Mucosa of stomach (tissue), 1 donor: ENCODE measurements at regions not wholly inside any gene's neighbourhood (a gene's known extent, or its start where the extent isn't known, plus 50 kb on each side); places are given as distances from the start of the nearest gene placed in this dataset.
"Not testable (repeated sequence)": the region's sequence is repeated elsewhere in the genome, so short reads cannot be mapped to it uniquely, and the experiment has no call there.

ENCODE experiments used
- H3K27me3 ChIP-seq: one replicate; pipeline ENCODE4 v1.7.0; 2013; ENCODE audit warnings: mild to moderate bottlenecking, low read length; ENCODE audit not compliant: control insufficient read depth, insufficient read depth
- H3K36me3 ChIP-seq: one replicate; pipeline ENCODE4 v1.7.0; 2013; ENCODE audit warnings: low read length; ENCODE audit not compliant: control insufficient read depth, insufficient read depth
- H3K4me1 ChIP-seq: one replicate; pipeline ENCODE4 v1.7.0; 2013; ENCODE audit warnings: mild to moderate bottlenecking, low read length; ENCODE audit not compliant: control insufficient read depth, insufficient read depth
- H3K4me3 ChIP-seq: one replicate; pipeline ENCODE4 v1.7.0; 2013; ENCODE audit warnings: low read length
- H3K9ac ChIP-seq: one replicate; pipeline ENCODE4 v1.7.0; 2013; ENCODE audit warnings: mild to moderate bottlenecking, low read length, moderate library complexity
- H3K9me3 ChIP-seq: one replicate; pipeline ENCODE4 v1.7.0; 2013; ENCODE audit warnings: mild to moderate bottlenecking, low read length, moderate library complexity; ENCODE audit not compliant: control insufficient read depth
- donor health status: Pancreatic carcinoma.

GRCh38 chr16:85527767-85528297, 85.3 kb upstream of the GSE1 start:
- no peaks in the 10 kb centered on the region for H3K36me3 ChIP-seq
- H3K9ac ChIP-seq, result no peak overlapping the region
- peaks cover 24% of the 10 kb centered on the region for H3K4me1 ChIP-seq
- H3K4me3 ChIP-seq, result no peak overlapping the region
- no peaks in the 10 kb centered on the region for H3K9me3 ChIP-seq
- no peaks in the 10 kb centered on the region for H3K27me3 ChIP-seq

GRCh38 chr16:85528528-85529387, 84.4 kb upstream of the GSE1 start:
- Histone ChIP-seq H3K9me3 (no peaks in the 10 kb centered on the region), H3K4me3 (no peak overlapping the region), H3K4me1 (peaks cover 15% of the 10 kb centered on the region), H3K27me3 (no peaks in the 10 kb centered on the region), H3K36me3 (no peaks in the 10 kb centered on the region), H3K9ac (no peak overlapping the region)

- H3K4me3 ChIP-seq, result no peak overlapping the region
- H3K4me1 ChIP-seq, result peaks cover 10% of the 10 kb centered on the region
- H3K9ac ChIP-seq, result peak overlapping the region; percentile 22
Measured at GRCh38 chr16:85529489-85530369, 83.4 kb upstream of the GSE1 start.

GRCh38 chr16:85530370-85530739, 82.8 kb upstream of the GSE1 start:
- H3K9ac ChIP-seq, result no peak overlapping the region
- no peaks in the 10 kb centered on the region for H3K36me3 ChIP-seq
- peaks cover 16% of the 10 kb centered on the region for H3K4me1 ChIP-seq
- H3K27me3 ChIP-seq, result no peaks in the 10 kb centered on the region
- no peak overlapping the region for H3K4me3 ChIP-seq
- H3K9me3 ChIP-seq, result no peaks in the 10 kb centered on the region

More at GRCh38 chr16:85529489-85530369, 83.4 kb upstream of the GSE1 start:
- H3K27me3 ChIP-seq, result no peaks in the 10 kb centered on the region
- no peaks in the 10 kb centered on the region for H3K9me3 ChIP-seq
- H3K36me3 ChIP-seq, result no peaks in the 10 kb centered on the region

GRCh38 chr16:85531516-85531915, 81.6 kb upstream of the GSE1 start:
- no peaks in the 10 kb centered on the region for H3K27me3 ChIP-seq
- H3K36me3 ChIP-seq, result no peaks in the 10 kb centered on the region
- H3K9me3 ChIP-seq, result no peaks in the 10 kb centered on the region
- H3K4me1 ChIP-seq, result peaks cover 28% of the 10 kb centered on the region
- no peak overlapping the region for H3K9ac ChIP-seq
- no peak overlapping the region for H3K4me3 ChIP-seq

GRCh38 chr16:85532147-85532546, 81.0 kb upstream of the GSE1 start:
- Histone ChIP-seq H3K27me3 (no peaks in the 10 kb centered on the region), H3K9me3 (no peaks in the 10 kb centered on the region), H3K36me3 (no peaks in the 10 kb centered on the region), H3K4me3 (no peak overlapping the region), H3K9ac (no peak overlapping the region), H3K4me1 (peaks cover 34% of the 10 kb centered on the region)

GRCh38 chr16:85533593-85533992, 79.5 kb upstream of the GSE1 start:
- not testable (repeated sequence) for H3K4me3 ChIP-seq, H3K9ac ChIP-seq, H3K27me3 ChIP-seq, H3K36me3 ChIP-seq, H3K9me3 ChIP-seq
- H3K4me1 ChIP-seq, result peaks cover 49% of the 10 kb centered on the region

GRCh38 chr16:85534536-85535351, 78.4 kb upstream of the GSE1 start:
- Histone ChIP-seq H3K4me3 (no peak overlapping the region), H3K36me3 (no peaks in the 10 kb centered on the region), H3K4me1 (peaks cover 47% of the 10 kb centered on the region), H3K9me3 (no peaks in the 10 kb centered on the region), H3K9ac (no peak overlapping the region), H3K27me3 (no peaks in the 10 kb centered on the region)

GRCh38 chr16:85535352-85536072, 77.6 kb upstream of the GSE1 start:
- Histone ChIP-seq H3K27me3 (no peaks in the 10 kb centered on the region), H3K36me3 (no peaks in the 10 kb centered on the region), H3K4me1 (peaks cover 47% of the 10 kb centered on the region), H3K9me3 (no peaks in the 10 kb centered on the region), H3K9ac (no peak overlapping the region), H3K4me3 (no peak overlapping the region)

- Histone ChIP-seq H3K9ac (no peak overlapping the region), H3K36me3 (no peaks in the 10 kb centered on the region), H3K27me3 (no peaks in the 10 kb centered on the region), H3K9me3 (no peaks in the 10 kb centered on the region), H3K4me3 (no peak overlapping the region), H3K4me1 (peaks cover 47% of the 10 kb centered on the region)
Measured at GRCh38 chr16:85536073-85536410, 77.1 kb upstream of the GSE1 start.
